Liver (tissue), 7 donors: ENCODE measurements at regions not wholly inside any gene's neighbourhood (a gene's known extent, or its start where the extent isn't known, plus 50 kb on each side); places are given as distances from the start of the nearest gene placed in this dataset.

Experiments
- DNase-seq: peaks from one replicate; pipeline ENCODE4 v3.0.0-alpha.2; 2017; ENCODE audit warnings: low spot score
- H3K27ac ChIP-seq, 2 donors: one replicate each; pipeline ENCODE4 v1.7.0; 2013; ENCODE audit warnings: inconsistent platforms in 2 of 2, low read length in 2 of 2, control low read depth in 1 of 2, low read depth in 1 of 2, mild to moderate bottlenecking in 1 of 2
- H3K27me3 ChIP-seq, 4 donors: one replicate each; pipeline versions ENCODE4 v1.6.1 to v1.7.0; 2013; ENCODE audit warnings: low read length in 3 of 4, inconsistent platforms in 1 of 4, mild to moderate bottlenecking in 1 of 4, moderate library complexity in 1 of 4; ENCODE audit not compliant: control insufficient read depth in 4 of 4, insufficient read depth in 4 of 4
- H3K36me3 ChIP-seq, 4 donors: one replicate each; pipeline versions ENCODE4 v1.6.1 to v1.7.0; 2013; ENCODE audit warnings: low read length in 3 of 4, mild to moderate bottlenecking in 3 of 4, low read depth in 1 of 4, moderate library complexity in 1 of 4; ENCODE audit not compliant: control insufficient read depth in 4 of 4, insufficient read depth in 3 of 4
- H3K4me1 ChIP-seq, 4 donors: one replicate each; pipeline versions ENCODE4 v1.6.1 to v1.7.0; 2013; ENCODE audit warnings: low read length in 3 of 4, mild to moderate bottlenecking in 3 of 4, moderate library complexity in 1 of 4; ENCODE audit not compliant: control insufficient read depth in 4 of 4, insufficient read depth in 4 of 4
- H3K4me3 ChIP-seq, 3 donors: one replicate each; pipeline versions ENCODE4 v1.6.1 to v1.7.0; 2013; ENCODE audit warnings: low read length in 3 of 3, control low read depth in 1 of 3, low read depth in 1 of 3, mild to moderate bottlenecking in 1 of 3
- H3K9ac ChIP-seq, 2 donors: one replicate each; pipeline ENCODE4 v1.7.0; 2013; ENCODE audit warnings: low read length in 2 of 2, mild to moderate bottlenecking in 2 of 2, moderate library complexity in 2 of 2, control low read depth in 1 of 2, low read depth in 1 of 2
- H3K9me3 ChIP-seq, 4 donors: one replicate each; pipeline versions ENCODE4 v1.6.1 to v1.7.0; 2013; ENCODE audit warnings: low read length in 3 of 4; ENCODE audit not compliant: control insufficient read depth in 4 of 4
- EGR1 ChIP-seq, 2 donors: IDR thresholded peaks; 2 replicates each; pipeline ENCODE4 v1.6.1; 2016 to 2018; ENCODE audit warnings: antibody characterized with exemption in 2 of 2, low read depth in 2 of 2
- FOXA1 ChIP-seq: IDR thresholded peaks from 2 replicates; pipeline ENCODE4 v1.6.1; 2016; ENCODE audit warnings: antibody characterized with exemption
- FOXA2 ChIP-seq: IDR thresholded peaks from 2 replicates; pipeline ENCODE4 v1.6.1; 2016; ENCODE audit warnings: antibody characterized with exemption
- GABPA ChIP-seq, 2 donors: IDR thresholded peaks in 1 of 2; conservative IDR thresholded peaks in 1 of 2; 2 replicates each; pipeline ENCODE4 v1.6.1; 2016; ENCODE audit warnings: antibody characterized with exemption in 2 of 2, mild to moderate bottlenecking in 1 of 2, moderate library complexity in 1 of 2
- HNF4A ChIP-seq, 2 donors: conservative IDR thresholded peaks; 2 replicates each; pipeline ENCODE4 v1.6.1; 2016; ENCODE audit warnings: antibody characterized with exemption in 2 of 2, mild to moderate bottlenecking in 2 of 2
- HNF4G ChIP-seq: IDR thresholded peaks from 2 replicates; pipeline ENCODE4 v1.6.1; 2016; ENCODE audit warnings: antibody characterized with exemption
- NR2F2 ChIP-seq: IDR thresholded peaks from 2 replicates; pipeline ENCODE4 v1.6.1; 2016; ENCODE audit warnings: antibody characterized with exemption
- RAD21 ChIP-seq, 2 donors: IDR thresholded peaks; 2 replicates each; pipeline ENCODE4 v1.6.1; 2016; ENCODE audit warnings: antibody characterized with exemption in 2 of 2, mild to moderate bottlenecking in 2 of 2
- SP1 ChIP-seq: IDR thresholded peaks from 2 replicates; pipeline ENCODE4 v1.6.1; 2018; ENCODE audit warnings: antibody characterized with exemption, mild to moderate bottlenecking
- TAF1 ChIP-seq: conservative IDR thresholded peaks from 2 replicates; pipeline ENCODE4 v1.6.1; 2016; ENCODE audit warnings: antibody characterized with exemption, mild to moderate bottlenecking
- WGBS: extraction: QIAGEN DNeasy Blood & Tissue Kit; methylation state at CpG from one replicate; pipeline ENCODE4 v1.1.7; 2013; 5-methylcytosine and 5-hydroxymethylcytosine counted together
- TF ChIP-seq, protein P1 (sequence below): IDR thresholded peaks from 2 replicates; pipeline ENCODE4 v1.6.1; 2016; ENCODE audit warnings: antibody characterized with exemption
- TF ChIP-seq, protein P2 (sequence below): IDR thresholded peaks from 2 replicates; pipeline ENCODE4 v1.6.1; 2016; ENCODE audit warnings: antibody characterized with exemption
- TF ChIP-seq, protein P3 (sequence below): IDR thresholded peaks from 2 replicates; pipeline ENCODE4 v1.6.1; 2016; ENCODE audit warnings: antibody characterized with exemption
- TF ChIP-seq, protein P4 (sequence below): IDR thresholded peaks from 2 replicates; pipeline ENCODE4 v1.6.1; 2016; ENCODE audit warnings: antibody characterized with exemption, mild to moderate bottlenecking
- donor health status: healthy.
- donor health status: healthy.
- donor health status: healthy.
- donor health status: healthy.

DNA sequence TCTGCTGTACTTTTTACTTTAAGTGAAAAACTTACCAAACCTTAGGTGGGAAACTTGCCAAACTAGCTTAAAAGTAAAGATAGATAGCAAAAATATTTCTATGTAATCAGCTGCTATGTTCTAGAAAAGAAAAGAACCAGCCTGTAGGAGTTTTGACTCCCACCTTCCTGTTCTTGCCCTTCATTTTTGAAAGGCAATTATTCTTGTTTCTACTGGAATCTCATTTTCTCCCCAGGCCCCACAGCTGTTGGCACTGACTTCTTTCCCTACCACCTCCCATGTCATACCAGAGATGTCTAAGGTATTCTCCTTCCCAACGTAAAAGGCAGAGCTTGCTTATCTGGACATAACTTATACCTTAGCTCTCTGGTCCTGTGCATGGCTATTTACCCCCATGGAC is 389.7 kb downstream of the ARHGEF28 start:
- WGBS: 95% methylated on average over 1 of the region's 1 CpG
- Histone ChIP-seq H3K27ac (no peak overlapping the region), H3K9ac (no peak overlapping the region), H3K9me3 (no peaks in the 10 kb centered on the region), H3K4me1 (no peaks in the 10 kb centered on the region), H3K27me3 (peaks cover 0 to 3% (median 0%) of the 10 kb centered on the region in 4 donors), H3K36me3 (no peaks in the 10 kb centered on the region), H3K4me3 (no peak overlapping the region)
- TF ChIP-seq SP1: no peak
- no peak for TF ChIP-seq HNF4A (conservative IDR thresholded peaks at IDR 0.05)
- TF ChIP-seq, protein P1, sequence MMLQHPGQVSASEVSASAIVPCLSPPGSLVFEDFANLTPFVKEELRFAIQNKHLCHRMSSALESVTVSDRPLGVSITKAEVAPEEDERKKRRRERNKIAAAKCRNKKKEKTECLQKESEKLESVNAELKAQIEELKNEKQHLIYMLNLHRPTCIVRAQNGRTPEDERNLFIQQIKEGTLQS: no peak
- TF ChIP-seq RAD21 (IDR thresholded peaks at IDR 0.05): no peak
- TF ChIP-seq, protein P2, sequence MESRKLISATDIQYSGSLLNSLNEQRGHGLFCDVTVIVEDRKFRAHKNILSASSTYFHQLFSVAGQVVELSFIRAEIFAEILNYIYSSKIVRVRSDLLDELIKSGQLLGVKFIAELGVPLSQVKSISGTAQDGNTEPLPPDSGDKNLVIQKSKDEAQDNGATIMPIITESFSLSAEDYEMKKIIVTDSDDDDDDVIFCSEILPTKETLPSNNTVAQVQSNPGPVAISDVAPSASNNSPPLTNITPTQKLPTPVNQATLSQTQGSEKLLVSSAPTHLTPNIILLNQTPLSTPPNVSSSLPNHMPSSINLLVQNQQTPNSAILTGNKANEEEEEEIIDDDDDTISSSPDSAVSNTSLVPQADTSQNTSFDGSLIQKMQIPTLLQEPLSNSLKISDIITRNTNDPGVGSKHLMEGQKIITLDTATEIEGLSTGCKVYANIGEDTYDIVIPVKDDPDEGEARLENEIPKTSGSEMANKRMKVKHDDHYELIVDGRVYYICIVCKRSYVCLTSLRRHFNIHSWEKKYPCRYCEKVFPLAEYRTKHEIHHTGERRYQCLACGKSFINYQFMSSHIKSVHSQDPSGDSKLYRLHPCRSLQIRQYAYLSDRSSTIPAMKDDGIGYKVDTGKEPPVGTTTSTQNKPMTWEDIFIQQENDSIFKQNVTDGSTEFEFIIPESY: no peak
- TF ChIP-seq TAF1: no peak
- no peak for DNase-seq

DNA sequence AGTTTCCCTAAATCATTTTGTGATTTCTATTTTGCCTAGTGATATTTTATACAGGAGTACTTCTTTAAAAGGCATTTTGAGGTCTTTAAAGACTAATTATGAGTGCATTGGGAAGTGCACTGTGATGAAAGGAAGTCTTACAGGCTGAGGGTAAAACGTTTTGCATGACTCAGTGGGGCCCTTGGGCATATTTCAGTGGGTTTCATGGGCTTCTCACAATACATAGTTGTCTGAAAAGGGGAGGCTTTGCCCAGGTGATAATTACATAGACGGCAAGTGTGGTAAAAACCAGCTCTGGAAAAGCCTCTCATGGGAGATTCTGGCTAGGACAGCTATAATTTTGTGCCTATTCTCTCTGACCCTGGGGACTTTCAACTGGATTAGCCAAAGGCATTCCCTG is 387.2 kb downstream of the ARHGEF28 start:
- no peaks in the 10 kb centered on the region for H3K36me3 ChIP-seq
- no peak overlapping the region for H3K4me3 ChIP-seq
- WGBS: 65% methylated on average over 2 of the region's 2 CpGs
- no peaks in the 10 kb centered on the region for H3K27me3 ChIP-seq
- H3K4me1 ChIP-seq: no peaks in the 10 kb centered on the region
- no peak overlapping the region for H3K27ac ChIP-seq
- TF ChIP-seq, protein P3, sequence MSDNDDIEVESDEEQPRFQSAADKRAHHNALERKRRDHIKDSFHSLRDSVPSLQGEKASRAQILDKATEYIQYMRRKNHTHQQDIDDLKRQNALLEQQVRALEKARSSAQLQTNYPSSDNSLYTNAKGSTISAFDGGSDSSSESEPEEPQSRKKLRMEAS: no peak
- TF ChIP-seq, protein P4, sequence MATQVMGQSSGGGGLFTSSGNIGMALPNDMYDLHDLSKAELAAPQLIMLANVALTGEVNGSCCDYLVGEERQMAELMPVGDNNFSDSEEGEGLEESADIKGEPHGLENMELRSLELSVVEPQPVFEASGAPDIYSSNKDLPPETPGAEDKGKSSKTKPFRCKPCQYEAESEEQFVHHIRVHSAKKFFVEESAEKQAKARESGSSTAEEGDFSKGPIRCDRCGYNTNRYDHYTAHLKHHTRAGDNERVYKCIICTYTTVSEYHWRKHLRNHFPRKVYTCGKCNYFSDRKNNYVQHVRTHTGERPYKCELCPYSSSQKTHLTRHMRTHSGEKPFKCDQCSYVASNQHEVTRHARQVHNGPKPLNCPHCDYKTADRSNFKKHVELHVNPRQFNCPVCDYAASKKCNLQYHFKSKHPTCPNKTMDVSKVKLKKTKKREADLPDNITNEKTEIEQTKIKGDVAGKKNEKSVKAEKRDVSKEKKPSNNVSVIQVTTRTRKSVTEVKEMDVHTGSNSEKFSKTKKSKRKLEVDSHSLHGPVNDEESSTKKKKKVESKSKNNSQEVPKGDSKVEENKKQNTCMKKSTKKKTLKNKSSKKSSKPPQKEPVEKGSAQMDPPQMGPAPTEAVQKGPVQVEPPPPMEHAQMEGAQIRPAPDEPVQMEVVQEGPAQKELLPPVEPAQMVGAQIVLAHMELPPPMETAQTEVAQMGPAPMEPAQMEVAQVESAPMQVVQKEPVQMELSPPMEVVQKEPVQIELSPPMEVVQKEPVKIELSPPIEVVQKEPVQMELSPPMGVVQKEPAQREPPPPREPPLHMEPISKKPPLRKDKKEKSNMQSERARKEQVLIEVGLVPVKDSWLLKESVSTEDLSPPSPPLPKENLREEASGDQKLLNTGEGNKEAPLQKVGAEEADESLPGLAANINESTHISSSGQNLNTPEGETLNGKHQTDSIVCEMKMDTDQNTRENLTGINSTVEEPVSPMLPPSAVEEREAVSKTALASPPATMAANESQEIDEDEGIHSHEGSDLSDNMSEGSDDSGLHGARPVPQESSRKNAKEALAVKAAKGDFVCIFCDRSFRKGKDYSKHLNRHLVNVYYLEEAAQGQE: no peak
- TF ChIP-seq NR2F2: no peak
- no peak for TF ChIP-seq TAF1
- TF ChIP-seq FOXA1: no peak
- no peak for DNase-seq
- H3K9me3 ChIP-seq: no peaks in the 10 kb centered on the region
- no peak overlapping the region for H3K9ac ChIP-seq

DNA sequence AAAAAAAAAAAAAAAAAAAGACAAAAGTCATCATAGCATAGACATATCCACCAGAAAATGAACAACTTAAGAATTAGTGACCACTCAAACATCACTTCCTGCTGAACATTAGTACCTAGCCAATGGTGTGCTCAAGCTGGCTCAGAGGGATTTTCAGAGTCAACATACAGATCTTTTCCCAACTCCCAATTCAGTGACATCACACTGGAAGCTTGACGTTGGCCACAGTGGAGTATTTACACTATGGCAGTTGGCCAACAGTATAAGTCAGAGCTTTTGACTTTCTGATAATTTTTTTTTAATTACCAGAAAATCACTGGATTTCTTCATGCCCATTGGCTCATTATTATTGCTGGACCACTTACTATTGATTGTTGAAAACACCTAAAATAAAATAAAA is 383.5 kb downstream of the ARHGEF28 start:
- DNase-seq: no peak
- 31% methylated on average over 1 of the region's 1 CpG for WGBS
- H3K4me3 ChIP-seq: no peak overlapping the region

More for the DNA sequence above, 383.5 kb downstream of the ARHGEF28 start:
- Histone ChIP-seq H3K9me3 (no peaks in the 10 kb centered on the region), H3K36me3 (no peaks in the 10 kb centered on the region), H3K27ac (no peak overlapping the region), H3K4me1 (no peaks in the 10 kb centered on the region), H3K9ac (no peak overlapping the region), H3K27me3 (no peaks in the 10 kb centered on the region)
- TF ChIP-seq, protein P2: no peak
- no peak for TF ChIP-seq GABPA (IDR thresholded peaks at IDR 0.05 in 1 of 2, conservative IDR thresholded peaks at IDR 0.05 in 1 of 2)
- TF ChIP-seq, protein P1: no peak
- no peak for TF ChIP-seq EGR1 (IDR thresholded peaks at IDR 0.05; ENCODE audit: low read depth in 2 of 2)
- no peak for TF ChIP-seq FOXA1
- TF ChIP-seq, protein P3: no peak
- no peak for TF ChIP-seq FOXA2
- no peak for TF ChIP-seq HNF4G
